Eye (tissue), 1 donor: ENCODE measurements at regions not wholly inside any gene's neighbourhood (a gene's known extent, or its start where the extent isn't known, plus 50 kb on each side); places are given as distances from the start of the nearest gene placed in this dataset.
A peak's percentile ranks its signal among the peaks of the same experiment; 100 is the strongest.
"Not testable (repeated sequence)": the region's sequence is repeated elsewhere in the genome, so short reads cannot be mapped to it uniquely, and the experiment has no call there.

Experiments
- DNase-seq: peaks from one replicate; pipeline ENCODE4 v3.0.0-alpha.2; 2015

- DNase-seq, result no peak
Observed at GRCh38 chr13:83211301-83211700, 671.0 kb downstream of the SLITRK1 start.

- no peak for DNase-seq
Observed at GRCh38 chr13:83204886-83205285, 677.4 kb downstream of the SLITRK1 start.

GRCh38 chr13:83201506-83201905 is 680.8 kb downstream of the SLITRK1 start:
- DNase-seq, result no peak

- no peak for DNase-seq
Observed at GRCh38 chr13:83197316-83197715, 685.0 kb downstream of the SLITRK1 start.

GRCh38 chr13:83190020-83190419 is 692.3 kb downstream of the SLITRK1 start:
- DNase-seq, result no peak

- DNase-seq, result no peak
Observed at GRCh38 chr13:83184819-83185218, 697.5 kb downstream of the SLITRK1 start.

GRCh38 chr13:83184150-83184475 is 698.2 kb downstream of the SLITRK1 start:
- DNase-seq, result no peak

- no peak for DNase-seq
Observed at GRCh38 chr13:83183439-83184149, 698.7 kb downstream of the SLITRK1 start.

GRCh38 chr13:83182845-83183244 is 699.4 kb downstream of the SLITRK1 start:
- no peak for DNase-seq

GRCh38 chr13:83178008-83178407 is 704.3 kb downstream of the SLITRK1 start:
- DNase-seq, result no peak

GRCh38 chr13:83168590-83168989 is 713.7 kb downstream of the SLITRK1 start:
- peak; percentile 2 for DNase-seq

GRCh38 chr13:83167203-83167602 is 715.1 kb downstream of the SLITRK1 start:
- no peak for DNase-seq

- DNase-seq, result no peak
Observed at GRCh38 chr13:83166550-83166949, 715.7 kb downstream of the SLITRK1 start.

- DNase-seq, result no peak
Observed at GRCh38 chr13:83162493-83162892, 719.8 kb downstream of the SLITRK1 start.

GRCh38 chr13:83153848-83154247 is 728.4 kb downstream of the SLITRK1 start:
- no peak for DNase-seq

GRCh38 chr13:83151308-83151660 is 731.0 kb downstream of the SLITRK1 start:
- DNase-seq, result no peak

- no peak for DNase-seq
Observed at GRCh38 chr13:83150616-83151307, 731.5 kb downstream of the SLITRK1 start.

- DNase-seq, result no peak
Observed at GRCh38 chr13:83136660-83137059, 745.6 kb downstream of the SLITRK1 start.

GRCh38 chr13:83125791-83126190 is 756.5 kb downstream of the SLITRK1 start:
- no peak for DNase-seq

GRCh38 chr13:83121896-83122295 is 760.4 kb downstream of the SLITRK1 start:
- no peak for DNase-seq

GRCh38 chr13:83117046-83117445 is 765.2 kb downstream of the SLITRK1 start:
- DNase-seq, result peak; percentile 7

GRCh38 chr13:83101574-83102247 is 780.6 kb downstream of the SLITRK1 start:
- not testable (repeated sequence) for DNase-seq

- DNase-seq, result no peak
Observed at GRCh38 chr13:83100237-83100636, 782.0 kb downstream of the SLITRK1 start.

- no peak for DNase-seq
Observed at GRCh38 chr13:83088858-83089257, 793.4 kb downstream of the SLITRK1 start.
